Endothelial cell of umbilical vein (primary cell): ENCODE measurements at regions not wholly inside any gene's neighbourhood (a gene's known extent, or its start where the extent isn't known, plus 50 kb on each side); places are given as distances from the start of the nearest gene placed in this dataset.

ENCODE experiments used
- CTCF ChIP-seq, 2 donors: IDR thresholded peaks; 1 replicate in 1 of 2; 2 replicates in 1 of 2; pipeline ENCODE4 v1.5.1; 2011; ENCODE audit warnings: low read length in 2 of 2, mild to moderate bottlenecking in 2 of 2, moderate library complexity in 2 of 2, control low read depth in 1 of 2, inconsistent platforms in 1 of 2, low read depth in 1 of 2; ENCODE audit not compliant: insufficient read depth in 1 of 2; ENCODE audit errors: extremely low read depth in 1 of 2
- POLR2A ChIP-seq: IDR thresholded peaks from 2 replicates; pipeline ENCODE4 v1.6.1; 2012; ENCODE audit warnings: low read depth, mild to moderate bottlenecking, control low read depth, low read length

- TF ChIP-seq POLR2A (no peak), CTCF (IDR thresholded peaks at IDR 0.05; ENCODE audit: extremely low read depth in 1 of 2, insufficient read depth in 1 of 2, low read depth in 1 of 2, low read length in 2 of 2) (no peak)
Measured at GRCh38 chr15:70172566-70173225, 75.0 kb upstream of the TLE3 start.
